Peyer's patch (tissue), 4 donors: ENCODE measurements at regions not wholly inside any gene's neighbourhood (a gene's known extent, or its start where the extent isn't known, plus 50 kb on each side); places are given as distances from the start of the nearest gene placed in this dataset.

Experiments used
- POLR2A ChIP-seq, 2 donors: fragments of 450-650 bp; IDR thresholded peaks; one replicate each; pipeline ENCODE4 v1.5.1; 2017; ENCODE audit warnings: antibody characterized with exemption in 2 of 2, mild to moderate bottlenecking in 2 of 2, moderate library complexity in 2 of 2
- TF ChIP-seq, protein P1 (sequence below), 6 experiments: fragments of 450-650 bp in 4 of 6; fragments of 200-600 bp in 2 of 6; sonication (generic) in 1 of 6; IDR thresholded peaks; one replicate each; pipeline ENCODE4 v1.5.1; 2017 to 2019; ENCODE audit warnings: antibody characterized with exemption in 6 of 6, mild to moderate bottlenecking in 3 of 6, moderate library complexity in 1 of 6

DNA sequence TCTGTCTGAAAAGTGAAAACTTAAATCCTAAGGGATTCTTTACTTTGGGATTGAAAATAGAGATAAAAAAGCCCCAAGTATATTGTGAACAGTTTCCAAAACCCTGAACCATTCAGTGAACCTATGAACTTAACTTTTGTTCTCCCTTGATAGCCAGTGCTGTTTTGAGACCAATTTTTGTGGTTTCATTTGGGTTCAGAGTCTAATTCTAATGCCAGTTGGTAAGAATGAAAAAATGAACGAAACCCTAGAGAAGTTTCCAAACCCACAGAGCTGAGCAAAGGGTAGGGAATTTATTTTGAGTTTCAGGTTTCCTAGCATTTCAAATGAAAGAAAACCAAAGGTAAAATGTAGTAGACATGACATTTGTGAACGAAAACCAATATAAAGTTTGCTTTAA is 1366.8 kb downstream of the EFNA5 start:
- TF ChIP-seq, protein P1, sequence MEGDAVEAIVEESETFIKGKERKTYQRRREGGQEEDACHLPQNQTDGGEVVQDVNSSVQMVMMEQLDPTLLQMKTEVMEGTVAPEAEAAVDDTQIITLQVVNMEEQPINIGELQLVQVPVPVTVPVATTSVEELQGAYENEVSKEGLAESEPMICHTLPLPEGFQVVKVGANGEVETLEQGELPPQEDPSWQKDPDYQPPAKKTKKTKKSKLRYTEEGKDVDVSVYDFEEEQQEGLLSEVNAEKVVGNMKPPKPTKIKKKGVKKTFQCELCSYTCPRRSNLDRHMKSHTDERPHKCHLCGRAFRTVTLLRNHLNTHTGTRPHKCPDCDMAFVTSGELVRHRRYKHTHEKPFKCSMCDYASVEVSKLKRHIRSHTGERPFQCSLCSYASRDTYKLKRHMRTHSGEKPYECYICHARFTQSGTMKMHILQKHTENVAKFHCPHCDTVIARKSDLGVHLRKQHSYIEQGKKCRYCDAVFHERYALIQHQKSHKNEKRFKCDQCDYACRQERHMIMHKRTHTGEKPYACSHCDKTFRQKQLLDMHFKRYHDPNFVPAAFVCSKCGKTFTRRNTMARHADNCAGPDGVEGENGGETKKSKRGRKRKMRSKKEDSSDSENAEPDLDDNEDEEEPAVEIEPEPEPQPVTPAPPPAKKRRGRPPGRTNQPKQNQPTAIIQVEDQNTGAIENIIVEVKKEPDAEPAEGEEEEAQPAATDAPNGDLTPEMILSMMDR (IDR thresholded peaks at IDR 0.05) = no peak
- no peak for TF ChIP-seq POLR2A (IDR thresholded peaks at IDR 0.05)
